ENCODE measurements at regions not wholly inside any gene's neighbourhood (a gene's known extent, or its start where the extent isn't known, plus 50 kb on each side); places are given as distances from the start of the nearest gene placed in this dataset.

DNA sequence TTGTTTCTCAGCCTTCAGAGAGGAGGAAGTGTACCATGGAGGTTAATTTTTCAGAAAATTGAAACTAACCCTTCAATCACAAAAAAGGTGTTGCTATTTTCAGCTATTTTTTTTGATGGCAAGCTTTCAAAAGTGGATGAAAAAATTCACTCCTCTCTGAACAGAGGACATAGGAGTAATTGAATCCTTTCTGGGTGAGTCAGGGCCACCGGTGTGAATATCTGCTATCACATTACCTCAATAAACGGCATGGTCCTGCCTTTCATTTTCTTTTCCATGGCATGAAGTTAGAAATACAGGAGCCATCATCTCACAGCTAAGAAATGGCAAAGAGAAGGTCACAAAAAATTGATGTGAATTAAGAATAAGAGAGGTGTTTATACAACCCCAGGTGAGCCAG is 90.2 kb upstream of the CCDC112 start:
- Histone ChIP-seq H3K4me3 (ENCODE audit: low read length) (no peak overlapping the region), H3K36me3 (ENCODE audit: insufficient read depth, low read length) (no peaks in the 10 kb centered on the region), H3K27me3 (ENCODE audit: control insufficient read depth in 1 of 2, insufficient read depth in 2 of 2, low read length in 2 of 2) (no peaks in the 10 kb centered on the region), H3K4me1 (ENCODE audit: insufficient read depth, low read length) (no peaks in the 10 kb centered on the region), H3K27ac (ENCODE audit: low read depth in 1 of 2, low read length in 2 of 2) (no peak overlapping the region), H3K9me3 (ENCODE audit: control insufficient read depth in 1 of 2, insufficient read depth in 1 of 2, low read length in 2 of 2) (no peaks in the 10 kb centered on the region)
- ATAC-seq (ENCODE audit: poor library complexity) (no peak), DNase-seq (no peak)
- Mint-ChIP-seq H3K4me1 (ENCODE audit: low read depth) (no peaks in the 10 kb centered on the region), H3K27ac (no peak overlapping the region), H3K9me3 (no peaks in the 10 kb centered on the region), H3K27me3 (no peaks in the 10 kb centered on the region), H3K4me3 (no peak overlapping the region), H3K36me3 (ENCODE audit: low read depth) (no peaks in the 10 kb centered on the region)
- no peak for TF ChIP-seq CTCF (IDR thresholded peaks at IDR 0.05)
- CTCF ChIA-PET, result no interaction called here
- intact Hi-C loops (cut with DNase I, micrococcal nuclease), result no loop called here
- POLR2A ChIA-PET, result no interaction called here

DNA sequence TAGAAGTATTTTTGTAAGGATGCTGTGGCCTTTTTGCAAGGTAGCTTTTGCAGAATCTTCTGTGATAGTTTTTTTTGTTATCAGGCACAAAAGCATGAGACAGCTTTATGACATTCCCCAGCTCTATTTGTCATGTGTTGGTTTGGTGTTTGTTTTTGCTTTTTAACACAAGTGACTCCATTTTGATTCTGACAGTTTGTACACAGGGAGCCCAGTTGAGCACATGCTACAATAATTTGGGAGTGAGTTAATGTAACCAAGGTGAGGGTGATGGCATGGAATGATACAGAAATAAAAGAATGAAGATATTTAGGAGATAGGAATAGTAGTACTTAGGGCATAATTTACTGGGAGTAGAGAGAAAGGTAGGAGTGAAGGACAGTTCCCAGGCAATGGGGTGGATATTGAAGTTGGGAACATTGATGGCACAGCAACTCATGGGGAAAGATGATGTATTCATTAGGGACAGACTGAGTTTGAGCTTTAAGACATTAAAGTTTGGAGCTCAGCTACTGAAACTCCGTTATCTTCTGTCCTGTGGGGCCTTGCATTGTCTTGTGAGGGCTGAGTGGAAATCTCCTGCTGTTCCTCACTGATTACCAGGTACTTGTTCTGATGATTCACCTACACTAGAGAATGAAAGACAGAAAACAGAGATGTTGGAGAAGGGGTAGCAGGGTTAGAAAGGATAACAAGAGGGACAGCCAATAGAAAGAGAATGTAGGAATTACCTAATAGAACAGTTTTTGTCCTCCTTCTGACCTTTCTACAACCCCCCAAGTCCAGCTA is 88.3 kb upstream of the CCDC112 start:
- Histone ChIP-seq H3K4me1 (ENCODE audit: insufficient read depth, low read length) (no peaks in the 10 kb centered on the region), H3K27ac (ENCODE audit: low read depth in 1 of 2, low read length in 2 of 2) (no peak overlapping the region), H3K36me3 (ENCODE audit: insufficient read depth, low read length) (no peaks in the 10 kb centered on the region), H3K27me3 (ENCODE audit: control insufficient read depth in 1 of 2, insufficient read depth in 2 of 2, low read length in 2 of 2) (no peaks in the 10 kb centered on the region), H3K4me3 (ENCODE audit: low read length) (no peak overlapping the region), H3K9me3 (ENCODE audit: control insufficient read depth in 1 of 2, insufficient read depth in 1 of 2, low read length in 2 of 2) (no peaks in the 10 kb centered on the region)
- no peak overlapping the region for H3K4me3 Mint-ChIP-seq
- no peaks in the 10 kb centered on the region for H3K36me3 Mint-ChIP-seq (ENCODE audit: low read depth)
- no peak for ATAC-seq (ENCODE audit: poor library complexity)
- TF ChIP-seq CTCF (IDR thresholded peaks at IDR 0.05), result no peak
- no peak for DNase-seq
- H3K4me1 Mint-ChIP-seq (ENCODE audit: low read depth), result peaks cover under 1% of the 10 kb centered on the region
- no peaks in the 10 kb centered on the region for H3K9me3 Mint-ChIP-seq
- H3K27me3 Mint-ChIP-seq, result no peaks in the 10 kb centered on the region
- H3K27ac Mint-ChIP-seq, result no peak overlapping the region
- intact Hi-C loops (cut with DNase I, micrococcal nuclease), result no loop called here
- CTCF ChIA-PET, result no interaction called here
- POLR2A ChIA-PET, result no interaction called here

DNA sequence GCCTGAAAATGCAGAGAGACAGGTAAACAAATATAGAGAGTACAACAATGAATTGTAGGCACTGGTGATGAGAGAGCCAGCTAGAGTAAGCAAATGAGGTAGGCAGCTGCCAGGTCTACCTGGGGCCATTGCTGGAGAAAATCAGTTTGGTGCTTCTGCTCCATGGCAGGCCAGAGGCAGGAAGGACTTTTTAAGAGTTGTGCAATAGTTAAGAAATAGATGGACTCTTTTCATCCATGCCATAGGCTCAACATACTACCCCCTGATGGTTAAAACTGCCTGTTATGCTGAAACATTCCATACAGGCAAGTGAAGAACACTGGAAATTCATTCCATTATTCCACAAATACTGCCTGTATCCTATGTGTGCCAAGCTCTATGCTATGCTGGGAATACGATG is 86.5 kb upstream of the CCDC112 start:
- intact Hi-C loops (cut with DNase I, micrococcal nuclease), result no loop called here
- POLR2A ChIA-PET, result no interaction called here

More for the DNA sequence above, 86.5 kb upstream of the CCDC112 start:
- CTCF ChIA-PET, result no interaction called here
- no peaks in the 10 kb centered on the region for H3K4me1 ChIP-seq (ENCODE audit: insufficient read depth, low read length)
- H3K27me3 ChIP-seq (ENCODE audit: control insufficient read depth in 1 of 2, insufficient read depth in 2 of 2, low read length in 2 of 2), result no peaks in the 10 kb centered on the region
- Mint-ChIP-seq H3K27ac (no peak overlapping the region), H3K4me3 (no peak overlapping the region), H3K4me1 (ENCODE audit: low read depth) (peaks cover 4% of the 10 kb centered on the region), H3K36me3 (ENCODE audit: low read depth) (no peaks in the 10 kb centered on the region), H3K27me3 (no peaks in the 10 kb centered on the region), H3K9me3 (no peaks in the 10 kb centered on the region)
- H3K36me3 ChIP-seq (ENCODE audit: insufficient read depth, low read length), result no peaks in the 10 kb centered on the region
- DNase-seq (no peak), ATAC-seq (ENCODE audit: poor library complexity) (no peak)
- TF ChIP-seq CTCF (IDR thresholded peaks at IDR 0.05), result no peak
- no peaks in the 10 kb centered on the region for H3K9me3 ChIP-seq (ENCODE audit: control insufficient read depth in 1 of 2, insufficient read depth in 1 of 2, low read length in 2 of 2)
- H3K4me3 ChIP-seq (ENCODE audit: low read length), result no peak overlapping the region
- no peak overlapping the region for H3K27ac ChIP-seq (ENCODE audit: low read depth in 1 of 2, low read length in 2 of 2)
